H9 (cell line): ENCODE measurements at regions not wholly inside any gene's neighbourhood (a gene's known extent, or its start where the extent isn't known, plus 50 kb on each side); places are given as distances from the start of the nearest gene placed in this dataset.

Experiments
- DNase-seq: peaks from one replicate; pipeline ENCODE4 v3.0.0-alpha.2; 2017
- H2AFZ ChIP-seq: one replicate; pipeline ENCODE4 v1.6.1; 2013; ENCODE audit warnings: mild to moderate bottlenecking, low read length, control low read depth, moderate library complexity
- H2AK5ac ChIP-seq: 2 replicates; pipeline ENCODE4 v1.6.1; 2013; ENCODE audit warnings: low read length, control low read depth, mixed read lengths; ENCODE audit not compliant: insufficient read length
- H2BK120ac ChIP-seq: one replicate; pipeline ENCODE4 v1.6.1; 2013; ENCODE audit warnings: low read depth, mild to moderate bottlenecking, low read length, control low read depth, inconsistent platforms; ENCODE audit not compliant: poor library complexity, severe bottlenecking
- H2BK12ac ChIP-seq: 2 replicates; pipeline ENCODE4 v1.6.1; 2013; ENCODE audit warnings: low read length, control low read depth, mixed read lengths, low read depth; ENCODE audit not compliant: insufficient read length
- H2BK15ac ChIP-seq: 2 replicates; pipeline ENCODE4 v1.6.1; 2013; ENCODE audit warnings: low read depth, low read length, control low read depth
- H2BK20ac ChIP-seq: one replicate; pipeline ENCODE4 v1.6.1; 2013; ENCODE audit warnings: low read depth, mild to moderate bottlenecking, low read length, control low read depth, inconsistent platforms; ENCODE audit not compliant: poor library complexity, severe bottlenecking
- H2BK5ac ChIP-seq: 2 replicates; pipeline ENCODE4 v1.6.1; 2013; ENCODE audit warnings: low read length, control low read depth, mixed read lengths; ENCODE audit not compliant: insufficient read length
- H3K14ac ChIP-seq: 2 replicates; pipeline ENCODE4 v1.6.1; 2013; ENCODE audit warnings: low read length, control low read depth; ENCODE audit not compliant: insufficient read depth
- H3K18ac ChIP-seq: 2 replicates; pipeline ENCODE4 v1.6.1; 2013; ENCODE audit warnings: low read depth, mild to moderate bottlenecking, mixed read lengths, low read length, control low read depth; ENCODE audit not compliant: insufficient read length
- H3K23ac ChIP-seq: 2 replicates; pipeline ENCODE4 v1.6.1; 2013; ENCODE audit warnings: low read length, control low read depth, mixed read lengths, low read depth; ENCODE audit not compliant: insufficient read length
- H3K23me2 ChIP-seq: 2 replicates; pipeline ENCODE4 v1.6.1; 2013; ENCODE audit warnings: low read depth, mild to moderate bottlenecking, mixed read lengths, low read length, control low read depth; ENCODE audit not compliant: insufficient read length, poor library complexity, severe bottlenecking
- H3K27ac ChIP-seq: 2 replicates; pipeline ENCODE4 v1.5.1; 2013; ENCODE audit warnings: low read length, control low read depth, mixed read lengths, low read depth; ENCODE audit not compliant: insufficient read length
- H3K27me3 ChIP-seq: 2 replicates; pipeline ENCODE4 v1.6.1; 2013; ENCODE audit warnings: low read length, control low read depth, inconsistent platforms; ENCODE audit not compliant: insufficient read depth
- H3K4ac ChIP-seq: 2 replicates; pipeline ENCODE4 v1.6.1; 2013; ENCODE audit warnings: low read depth, mild to moderate bottlenecking, control low read depth, inconsistent platforms, low read length, moderate library complexity
- H3K4me1 ChIP-seq: 2 replicates; pipeline ENCODE4 v1.6.1; 2013; ENCODE audit warnings: low read length, control low read depth, inconsistent platforms; ENCODE audit not compliant: insufficient read depth
- H3K4me2 ChIP-seq: 2 replicates; pipeline ENCODE4 v1.6.1; 2013; ENCODE audit warnings: low read length, control low read depth, mixed read lengths; ENCODE audit not compliant: insufficient read length, insufficient read depth
- H3K56ac ChIP-seq: 2 replicates; pipeline ENCODE4 v1.6.1; 2013; ENCODE audit warnings: low read depth, mild to moderate bottlenecking, mixed read lengths, low read length, control low read depth; ENCODE audit not compliant: insufficient read length
- H3K79me1 ChIP-seq: 2 replicates; pipeline ENCODE4 v1.6.1; 2013; ENCODE audit warnings: low read depth, mild to moderate bottlenecking, moderate library complexity, low read length, control low read depth, inconsistent platforms; ENCODE audit not compliant: insufficient read depth, poor library complexity, severe bottlenecking
- H3K79me2 ChIP-seq: 2 replicates; pipeline ENCODE4 v1.6.1; 2013; ENCODE audit warnings: low read length, control low read depth, inconsistent platforms; ENCODE audit not compliant: insufficient read depth
- H3K9ac ChIP-seq: 2 replicates; pipeline ENCODE4 v1.6.1; 2013; ENCODE audit warnings: low read length, control low read depth, mixed read lengths; ENCODE audit not compliant: insufficient read length; ENCODE audit errors: extremely low read depth
- H3K9me3 ChIP-seq: one replicate; pipeline ENCODE4 v1.6.1; 2013; ENCODE audit warnings: low read depth, low read length, inconsistent platforms; ENCODE audit not compliant: control insufficient read depth
- H3T11ph ChIP-seq: one replicate; pipeline ENCODE4 v1.6.1; 2013; ENCODE audit warnings: mild to moderate bottlenecking, low read length, control low read depth, inconsistent platforms
- H4K20me1 ChIP-seq: one replicate; pipeline ENCODE4 v1.6.1; 2013; ENCODE audit not compliant: control insufficient read depth, insufficient read length, insufficient read depth
- H4K5ac ChIP-seq: 2 replicates; pipeline ENCODE4 v1.6.1; 2013; ENCODE audit warnings: low read depth, mild to moderate bottlenecking, mixed read lengths, low read length, control low read depth; ENCODE audit not compliant: insufficient read length
- H4K8ac ChIP-seq: replicated peaks from 2 replicates; pipeline ENCODE4 v1.6.1; 2013; ENCODE audit warnings: low read length, control low read depth, mixed read lengths, low read depth; ENCODE audit not compliant: insufficient read length
- H4K91ac ChIP-seq: 2 replicates; pipeline ENCODE4 v1.6.1; 2013; ENCODE audit warnings: low read depth, mild to moderate bottlenecking, moderate library complexity, mixed read lengths, low read length, control low read depth; ENCODE audit not compliant: insufficient read length
- H3K27ac Mint-ChIP-seq, 3 experiments: 2 replicates in 2 of 3; 3 replicates in 1 of 3; pipeline ENCODE4 v1.8.0; 2020 to 2021; ENCODE audit warnings: mixed read lengths in 3 of 3, mild to moderate bottlenecking in 1 of 3, moderate library complexity in 1 of 3
- H3K27me3 Mint-ChIP-seq: 2 replicates; pipeline ENCODE4 v1.8.0; 2021; ENCODE audit warnings: low read depth, mild to moderate bottlenecking, moderate library complexity, mixed read lengths
- H3K36me3 Mint-ChIP-seq, 3 experiments: 2 replicates in 2 of 3; 3 replicates in 1 of 3; pipeline ENCODE4 v1.8.0; 2020 to 2021; ENCODE audit warnings: low read depth in 3 of 3, mixed read lengths in 3 of 3; ENCODE audit not compliant: insufficient read depth in 1 of 3
- H3K4me1 Mint-ChIP-seq, 2 experiments: 2 replicates each; pipeline ENCODE4 v1.8.0; 2020; ENCODE audit warnings: mixed read lengths in 2 of 2
- H3K4me3 Mint-ChIP-seq, 2 experiments: 2 replicates in 1 of 2; 3 replicates in 1 of 2; pipeline ENCODE4 v1.8.0; 2020 to 2021; ENCODE audit warnings: mild to moderate bottlenecking in 2 of 2, mixed read lengths in 2 of 2, moderate library complexity in 1 of 2
- H3K9me3 Mint-ChIP-seq, 2 experiments: 2 replicates in 1 of 2; 3 replicates in 1 of 2; pipeline ENCODE4 v1.8.0; 2020; ENCODE audit warnings: mild to moderate bottlenecking in 2 of 2, mixed read lengths in 2 of 2, moderate library complexity in 1 of 2
- CTCF ChIP-seq: fragments of 200-600 bp; sonication (generic); conservative IDR thresholded peaks from 3 replicates; pipeline ENCODE4 v1.8.0; 2021; ENCODE audit warnings: antibody characterized with exemption, mild to moderate bottlenecking
- WGBS: extraction: QIAGEN DNeasy Blood & Tissue Kit; methylation state at CpG from one replicate; pipeline ENCODE4 v1.1.7; 2013; ENCODE audit warnings: missing lambda C conversion rate, low lambda C conversion rate, mixed read lengths; ENCODE audit not compliant: insufficient read length; ENCODE audit errors: extremely low coverage; 5-methylcytosine and 5-hydroxymethylcytosine counted together

DNA sequence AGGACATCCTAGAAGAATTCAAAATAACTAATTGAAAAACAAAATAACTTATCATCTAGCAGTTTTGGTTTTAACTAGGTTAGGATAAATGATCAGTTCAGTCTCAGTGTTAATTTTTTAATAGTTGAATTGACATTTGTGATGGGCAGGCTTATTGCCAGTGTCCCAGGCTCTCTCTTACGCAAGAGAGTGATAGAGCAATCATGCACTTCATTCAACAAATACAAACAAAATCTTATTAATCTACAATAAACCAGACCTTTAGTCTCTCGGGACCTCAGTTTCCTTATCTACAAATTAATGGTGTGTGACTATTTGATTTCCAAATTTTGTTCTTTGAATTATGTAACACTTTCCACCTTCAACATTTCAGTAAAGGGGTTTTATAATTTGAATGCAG lies 385.9 kb upstream of the JAG1 start:
- Histone ChIP-seq H2BK5ac (no peak overlapping the region), H3T11ph (no peak overlapping the region), H2AK5ac (no peak overlapping the region), H2AFZ (no peak overlapping the region), H4K20me1 (no peaks in the 10 kb centered on the region), H3K79me2 (no peaks in the 10 kb centered on the region), H3K27ac (no peak overlapping the region), H2BK120ac (no peak overlapping the region), H2BK15ac (no peak overlapping the region), H4K5ac (no peak overlapping the region), H2BK20ac (no peak overlapping the region), H4K8ac (no peak overlapping the region), H3K4ac (no peak overlapping the region), H3K4me2 (no peak overlapping the region), H3K14ac (no peak overlapping the region), H3K23me2 (no peaks in the 10 kb centered on the region), H3K9me3 (no peaks in the 10 kb centered on the region), H3K27me3 (no peaks in the 10 kb centered on the region), H3K56ac (no peak overlapping the region), H3K18ac (no peak overlapping the region), H3K79me1 (no peaks in the 10 kb centered on the region), H3K9ac (no peak overlapping the region), H2BK12ac (no peak overlapping the region), H3K4me1 (no peaks in the 10 kb centered on the region), H3K23ac (no peak overlapping the region), H4K91ac (no peak overlapping the region)
- no CpG with 5 or more reads among the region's 2 CpGs for WGBS
- Mint-ChIP-seq H3K27ac (no peak overlapping the region), H3K36me3 (no peaks in the 10 kb centered on the region), H3K4me1 (peaks cover 5% of the 10 kb centered on the region in 2 experiments), H3K27me3 (no peaks in the 10 kb centered on the region; the same call in 1 of the 2 replicates), H3K4me3 (no peak overlapping the region), H3K9me3 (no peaks in the 10 kb centered on the region)
- DNase-seq, result no peak
- no peak for TF ChIP-seq CTCF
